ENCODE measurements at regions not wholly inside any gene's neighbourhood (a gene's known extent, or its start where the extent isn't known, plus 50 kb on each side); places are given as distances from the start of the nearest gene placed in this dataset.

DNA sequence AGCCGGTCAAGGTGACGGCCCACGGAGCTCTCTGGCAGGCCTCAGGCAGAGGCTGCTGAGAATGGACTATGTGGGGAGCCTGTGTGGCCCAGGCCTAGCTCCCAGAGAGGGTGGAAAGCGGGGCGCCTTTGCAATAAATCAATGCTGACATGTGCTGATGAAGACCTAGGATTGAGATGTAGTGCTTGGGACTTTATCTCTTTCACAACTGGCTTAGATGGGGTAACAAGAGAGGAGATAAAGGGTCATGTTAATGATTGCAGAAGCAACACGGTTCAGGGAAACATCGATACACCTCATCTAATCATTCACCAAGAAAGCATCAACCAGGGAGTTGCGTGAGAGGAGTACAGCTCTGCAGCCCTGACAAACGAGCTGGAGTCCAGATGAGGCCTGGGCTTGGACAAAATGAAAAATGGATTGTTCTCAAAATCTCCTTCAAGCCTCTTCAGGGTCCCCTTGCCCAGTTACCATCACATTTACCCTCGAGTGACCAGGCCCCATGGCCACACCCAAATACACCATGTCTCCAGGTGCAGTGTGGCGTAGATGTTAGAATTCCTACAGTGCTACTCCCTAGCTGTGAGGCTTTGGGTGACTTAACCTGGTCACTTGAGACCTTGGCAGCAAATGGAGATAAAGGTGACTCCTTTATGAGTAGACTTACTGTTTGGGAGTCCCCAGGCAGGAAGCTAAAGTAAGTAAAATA, 146.4 kb upstream of the LIPC start:
- H3K4me1 ChIP-seq, result 0 out of 3 replicates have a peak, but pooled peaks cover 8% of the 10 kb centered on the region
- no peak for FAIRE-seq
- DNase-seq (ENCODE audit: low read depth in 1 of 2, low spot score in 1 of 2), result no peak
- ChIA-PET CTCF (interaction anchor here (0.8 to 1.8 kb wide), 6 partner anchors 9 to 70 kb away, joined by 3 to 8 read pairs (median 4); no protein-coding TSS in a partner anchor), POLR2A (interaction anchor here (0.7 kb wide), 1 partner anchor 464 kb away, joined by 3 read pairs; the partner anchor contains the start of gene ADAM10)
- WGBS (ENCODE audit: missing lambda C conversion rate), result 74% methylated on average over 11 of the region's 11 CpGs
- no peak overlapping the region for H3K4me3 ChIP-seq
- no peak overlapping the region for H3K27ac ChIP-seq
- no peak overlapping the region for H3K4me2 ChIP-seq
- no peak for ATAC-seq
- no peaks in the 10 kb centered on the region for H3K9me3 ChIP-seq
- TF ChIP-seq, protein P1, sequence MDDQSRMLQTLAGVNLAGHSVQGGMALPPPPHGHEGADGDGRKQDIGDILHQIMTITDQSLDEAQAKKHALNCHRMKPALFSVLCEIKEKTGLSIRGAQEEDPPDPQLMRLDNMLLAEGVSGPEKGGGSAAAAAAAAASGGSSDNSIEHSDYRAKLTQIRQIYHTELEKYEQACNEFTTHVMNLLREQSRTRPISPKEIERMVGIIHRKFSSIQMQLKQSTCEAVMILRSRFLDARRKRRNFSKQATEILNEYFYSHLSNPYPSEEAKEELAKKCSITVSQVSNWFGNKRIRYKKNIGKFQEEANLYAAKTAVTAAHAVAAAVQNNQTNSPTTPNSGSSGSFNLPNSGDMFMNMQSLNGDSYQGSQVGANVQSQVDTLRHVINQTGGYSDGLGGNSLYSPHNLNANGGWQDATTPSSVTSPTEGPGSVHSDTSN (IDR thresholded peaks at IDR 0.05), result no peak

DNA sequence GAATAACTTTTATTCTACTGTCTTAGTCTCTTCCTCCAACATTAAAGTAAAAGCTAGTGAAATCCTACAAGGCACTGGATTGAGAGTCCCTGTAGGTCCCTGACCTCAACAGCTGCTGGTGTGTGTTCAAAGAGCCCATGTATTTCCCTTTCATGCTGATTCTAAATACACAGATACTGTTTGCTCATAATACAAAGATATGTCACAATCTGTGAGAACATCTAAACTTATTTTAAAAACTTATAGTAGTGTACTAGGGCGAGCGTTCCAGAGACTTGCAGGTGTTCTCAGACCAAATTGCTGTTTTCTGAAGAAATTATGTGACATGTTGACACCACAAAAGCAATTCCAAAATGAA, 145.9 kb upstream of the LIPC start:
- no peaks in the 10 kb centered on the region for H3K9me3 ChIP-seq
- FAIRE-seq, result no peak
- POLR2A ChIA-PET, result interaction anchor here (0.7 kb wide), 1 partner anchor 464 kb away, joined by 3 read pairs; the partner anchor contains the start of gene ADAM10
- no peak for TF ChIP-seq ZC3H11A (IDR thresholded peaks at IDR 0.05)
- TF ChIP-seq MYC (IDR thresholded peaks at IDR 0.05; ENCODE audit: borderline replicate concordance, low read length), result no peak
- no peak for TF ChIP-seq RARB (CRISPR knock-in tag; IDR thresholded peaks at IDR 0.05)
- no peak for TF ChIP-seq ESRRA (IDR thresholded peaks at IDR 0.05; ENCODE audit: borderline replicate concordance, low read length)
- no peak for TF ChIP-seq NFE2L2 (conservative IDR thresholded peaks at IDR 0.05; ENCODE audit: low read length)
- TF ChIP-seq, protein P2, sequence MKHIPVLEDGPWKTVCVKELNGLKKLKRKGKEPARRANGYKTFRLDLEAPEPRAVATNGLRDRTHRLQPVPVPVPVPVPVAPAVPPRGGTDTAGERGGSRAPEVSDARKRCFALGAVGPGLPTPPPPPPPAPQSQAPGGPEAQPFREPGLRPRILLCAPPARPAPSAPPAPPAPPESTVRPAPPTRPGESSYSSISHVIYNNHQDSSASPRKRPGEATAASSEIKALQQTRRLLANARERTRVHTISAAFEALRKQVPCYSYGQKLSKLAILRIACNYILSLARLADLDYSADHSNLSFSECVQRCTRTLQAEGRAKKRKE (CRISPR knock-in tag; IDR thresholded peaks at IDR 0.05; ENCODE audit: low read depth), result no peak
- TF ChIP-seq, protein P3, sequence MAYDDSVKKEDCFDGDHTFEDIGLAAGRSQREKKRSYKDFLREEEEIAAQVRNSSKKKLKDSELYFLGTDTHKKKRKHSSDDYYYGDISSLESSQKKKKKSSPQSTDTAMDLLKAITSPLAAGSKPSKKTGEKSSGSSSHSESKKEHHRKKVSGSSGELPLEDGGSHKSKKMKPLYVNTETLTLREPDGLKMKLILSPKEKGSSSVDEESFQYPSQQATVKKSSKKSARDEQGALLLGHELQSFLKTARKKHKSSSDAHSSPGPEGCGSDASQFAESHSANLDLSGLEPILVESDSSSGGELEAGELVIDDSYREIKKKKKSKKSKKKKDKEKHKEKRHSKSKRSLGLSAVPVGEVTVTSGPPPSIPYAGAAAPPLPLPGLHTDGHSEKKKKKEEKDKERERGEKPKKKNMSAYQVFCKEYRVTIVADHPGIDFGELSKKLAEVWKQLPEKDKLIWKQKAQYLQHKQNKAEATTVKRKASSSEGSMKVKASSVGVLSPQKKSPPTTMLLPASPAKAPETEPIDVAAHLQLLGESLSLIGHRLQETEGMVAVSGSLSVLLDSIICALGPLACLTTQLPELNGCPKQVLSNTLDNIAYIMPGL (CRISPR knock-in tag; IDR thresholded peaks at IDR 0.05; ENCODE audit: borderline replicate concordance), result no peak
- no peak for TF ChIP-seq RFX5 (IDR thresholded peaks at IDR 0.05)
- TF ChIP-seq HOXB13 (CRISPR knock-in tag; IDR thresholded peaks at IDR 0.05; ENCODE audit: low read depth), result no peak
- TF ChIP-seq RAD21 (conservative IDR thresholded peaks at IDR 0.05 in 1 of 2, IDR thresholded peaks at IDR 0.05 in 1 of 2), result no peak
- no peak for TF ChIP-seq JUN (IDR thresholded peaks at IDR 0.05)
- TF ChIP-seq, protein P4, sequence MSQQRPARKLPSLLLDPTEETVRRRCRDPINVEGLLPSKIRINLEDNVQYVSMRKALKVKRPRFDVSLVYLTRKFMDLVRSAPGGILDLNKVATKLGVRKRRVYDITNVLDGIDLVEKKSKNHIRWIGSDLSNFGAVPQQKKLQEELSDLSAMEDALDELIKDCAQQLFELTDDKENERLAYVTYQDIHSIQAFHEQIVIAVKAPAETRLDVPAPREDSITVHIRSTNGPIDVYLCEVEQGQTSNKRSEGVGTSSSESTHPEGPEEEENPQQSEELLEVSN (IDR thresholded peaks at IDR 0.05; ENCODE audit: borderline replicate concordance, low read depth), result no peak
- no peak for TF ChIP-seq MAZ (IDR thresholded peaks at IDR 0.05; ENCODE audit: borderline replicate concordance, low read depth, low read length)
- TF ChIP-seq CBX8 (IDR thresholded peaks at IDR 0.05), result no peak
- TF ChIP-seq TP53 (CRISPR knock-in tag; IDR thresholded peaks at IDR 0.05), result no peak
- TF ChIP-seq NPAS2 (CRISPR knock-in tag; IDR thresholded peaks at IDR 0.05; ENCODE audit: borderline replicate concordance), result no peak
- CTCF ChIA-PET, result interaction anchor here (1.3 to 1.8 kb wide), 4 partner anchors 8 to 58 kb away, joined by 4 to 8 read pairs (median 4); no protein-coding TSS in a partner anchor
- no peak overlapping the region for H3K4me3 ChIP-seq
- no peak for ATAC-seq
- no peak overlapping the region for H3K27ac ChIP-seq
- no peak overlapping the region for H3K4me2 ChIP-seq
- DNase-seq (ENCODE audit: low read depth in 1 of 2, low spot score in 1 of 2), result no peak
- WGBS (ENCODE audit: missing lambda C conversion rate), result 89% methylated on average over 2 of the region's 2 CpGs
- 0 out of 3 replicates have a peak, but pooled peaks cover 8% of the 10 kb centered on the region for H3K4me1 ChIP-seq

DNA sequence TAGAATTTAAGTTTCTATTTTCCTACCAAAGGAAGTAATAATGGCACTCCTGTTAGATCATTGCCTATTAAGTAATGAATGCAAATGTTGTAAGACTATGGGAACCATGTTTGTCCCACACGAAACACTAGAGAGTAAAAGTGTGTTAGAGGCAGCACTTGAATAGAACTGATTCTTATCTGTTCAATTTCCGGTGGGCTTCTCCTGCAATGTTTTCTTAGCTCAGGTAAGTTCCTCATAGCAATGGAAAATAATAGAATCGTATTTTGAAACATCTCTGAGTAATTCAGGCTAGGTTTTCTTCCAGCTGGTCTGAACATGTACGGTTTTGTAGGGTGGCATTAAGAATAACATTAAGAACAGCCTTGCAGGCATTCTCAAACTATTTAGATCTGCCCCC, 145.3 kb upstream of the LIPC start:
- FAIRE-seq (no peak), ATAC-seq (no peak), DNase-seq (ENCODE audit: low read depth in 1 of 2, low spot score in 1 of 2) (no peak)
- 0 out of 3 replicates have a peak, but pooled peaks cover 8% of the 10 kb centered on the region for H3K4me1 ChIP-seq
- no peak overlapping the region for H3K27ac ChIP-seq
- CTCF ChIA-PET, result interaction anchor here (0.6 to 1.8 kb wide), 4 partner anchors 11 to 501 kb away, joined by 3 to 4 read pairs (median 4); no protein-coding TSS in a partner anchor
- H3K4me3 ChIP-seq, result no peak overlapping the region
- H3K9me3 ChIP-seq, result no peaks in the 10 kb centered on the region
- WGBS (ENCODE audit: missing lambda C conversion rate), result 72% methylated on average over 4 of the region's 4 CpGs
- POLR2A ChIA-PET, result no interaction called here
- no peak overlapping the region for H3K4me2 ChIP-seq
- TF ChIP-seq, protein P5, sequence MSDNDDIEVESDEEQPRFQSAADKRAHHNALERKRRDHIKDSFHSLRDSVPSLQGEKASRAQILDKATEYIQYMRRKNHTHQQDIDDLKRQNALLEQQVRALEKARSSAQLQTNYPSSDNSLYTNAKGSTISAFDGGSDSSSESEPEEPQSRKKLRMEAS (IDR thresholded peaks at IDR 0.05), result no peak
